ENCODE measurements at regions not wholly inside any gene's neighbourhood (a gene's known extent, or its start where the extent isn't known, plus 50 kb on each side); places are given as distances from the start of the nearest gene placed in this dataset.

DNA sequence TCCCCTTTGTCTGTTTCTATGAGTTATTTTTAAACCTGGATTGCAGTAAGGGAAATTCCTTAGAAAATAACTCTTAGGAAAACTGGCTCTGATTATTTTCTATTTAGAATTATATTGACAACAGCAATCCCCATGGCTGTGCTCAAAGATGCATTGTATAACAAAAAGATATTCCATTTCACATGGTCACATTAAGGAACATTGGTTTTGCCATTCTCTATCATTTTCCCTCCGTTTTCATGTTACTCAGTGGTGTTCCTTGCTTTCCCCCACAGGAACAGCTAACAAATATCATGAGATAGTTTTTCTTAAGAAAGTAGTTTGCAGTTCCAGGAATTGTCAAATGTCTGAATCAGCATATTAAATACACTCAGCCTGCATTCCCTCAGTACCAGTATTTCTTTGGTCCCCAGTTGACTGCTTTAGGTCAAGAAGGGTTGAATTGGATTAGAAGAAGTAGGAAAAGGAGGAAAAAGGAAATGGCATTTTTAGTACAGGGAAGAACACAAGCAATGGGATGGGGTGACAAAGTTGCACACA is 436.7 kb downstream of the TNS3 start:
- no peak for DNase-seq

DNA sequence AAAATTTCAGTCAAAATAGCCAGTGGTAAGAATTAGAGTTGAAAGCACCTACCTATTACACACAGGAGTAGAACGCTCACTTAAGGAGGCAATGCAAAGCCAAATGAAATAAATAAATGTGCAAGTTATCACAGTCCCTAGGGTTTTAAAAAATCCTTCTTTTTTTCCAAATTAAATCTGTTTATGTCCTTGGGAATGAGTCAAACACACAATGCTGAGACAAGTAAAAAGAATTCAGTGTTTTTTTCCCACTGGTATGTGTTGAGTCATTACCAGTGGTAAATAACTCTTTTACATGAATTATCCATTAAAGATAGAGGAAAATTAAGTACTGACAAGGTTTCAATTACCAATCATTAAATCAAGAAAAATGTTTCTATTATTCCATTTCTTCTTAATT is 438.6 kb downstream of the TNS3 start:
- DNase-seq = no peak

DNA sequence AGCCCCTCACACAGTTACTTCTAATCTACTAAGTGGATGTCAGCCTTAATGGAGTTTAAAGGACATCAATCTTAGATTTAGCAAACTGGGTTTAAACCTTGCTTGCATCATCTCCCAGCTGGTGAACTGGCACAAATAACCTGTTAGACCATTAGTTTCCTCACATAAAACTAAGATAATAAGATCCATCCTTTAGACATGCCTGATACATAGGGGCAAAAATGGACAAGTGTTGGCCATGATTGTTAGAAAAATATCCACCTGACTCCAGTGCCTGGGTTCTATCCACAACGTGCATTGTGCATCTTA is 439.1 kb downstream of the TNS3 start:
- no peak for DNase-seq

DNA sequence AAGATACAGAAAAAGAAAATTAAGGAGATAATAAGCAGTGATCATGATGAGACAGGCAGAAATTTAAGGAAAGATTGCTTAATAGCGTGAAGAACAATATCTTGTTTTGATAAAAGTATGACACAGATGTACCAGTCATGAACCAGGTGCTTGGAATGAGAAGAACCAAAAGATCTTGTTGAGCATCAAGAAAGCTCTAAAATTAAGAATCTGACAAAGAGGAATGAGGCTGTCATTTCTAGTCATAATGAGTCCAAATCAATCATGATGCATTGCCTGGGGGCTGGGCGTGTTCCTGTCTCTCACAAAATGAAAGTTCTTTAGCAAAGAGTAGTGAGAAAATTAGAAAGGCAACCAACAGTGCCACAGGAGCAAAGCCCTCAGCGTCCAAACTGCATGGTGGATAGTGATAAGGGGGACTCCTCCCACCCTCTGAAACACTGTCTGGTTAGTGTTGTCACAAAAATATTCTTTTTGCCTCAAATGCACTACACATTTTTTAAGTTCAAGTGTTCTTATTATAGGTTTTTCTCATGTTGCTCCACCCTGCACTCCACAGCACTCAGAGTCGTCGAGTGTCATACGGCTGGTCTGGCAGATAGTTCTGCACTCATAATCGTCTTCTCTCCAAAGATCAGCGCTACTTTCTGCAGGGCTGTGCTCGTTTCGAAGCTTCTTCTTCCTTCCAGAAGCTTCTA is 439.6 kb downstream of the TNS3 start:
- no peak for DNase-seq

DNA sequence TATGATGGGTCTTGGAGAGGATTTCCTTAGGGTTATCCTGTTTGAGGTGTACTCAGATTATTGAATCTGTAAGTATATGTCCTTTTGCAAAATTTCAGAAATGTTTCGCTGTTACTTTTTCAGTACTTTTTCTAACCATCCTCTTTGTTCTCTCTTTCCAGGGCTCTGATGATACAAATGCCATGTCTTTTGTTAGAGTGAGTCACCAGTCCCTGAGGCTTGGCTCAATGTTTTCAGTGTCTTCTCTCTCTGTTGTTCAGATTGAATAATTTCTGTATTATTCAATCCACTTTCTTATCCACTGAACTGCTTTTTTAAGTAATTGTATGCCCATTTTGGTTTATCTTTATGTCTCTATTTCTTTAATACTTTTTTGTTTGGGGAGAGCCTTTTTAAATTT is 449.4 kb downstream of the TNS3 start:
- no peak for DNase-seq

DNA sequence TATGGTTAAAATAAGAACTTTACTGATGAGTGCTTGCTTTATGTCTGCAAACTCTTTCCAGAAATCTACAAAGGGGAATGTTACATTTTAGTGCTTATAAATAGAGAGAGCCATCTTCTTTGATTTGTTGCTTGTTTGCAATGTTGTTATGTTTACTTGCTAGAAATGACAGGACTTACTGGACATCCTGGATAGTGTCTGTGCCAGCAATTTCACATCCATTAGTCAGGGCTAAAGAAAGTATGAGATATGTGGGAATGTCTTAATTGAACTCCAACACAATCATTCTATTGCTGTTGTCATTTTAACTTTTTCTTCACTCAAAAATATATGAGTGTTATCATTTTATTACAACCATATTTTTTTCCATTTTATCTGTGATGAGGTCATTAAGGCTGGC is 453.2 kb downstream of the TNS3 start:
- no peak for DNase-seq

DNA sequence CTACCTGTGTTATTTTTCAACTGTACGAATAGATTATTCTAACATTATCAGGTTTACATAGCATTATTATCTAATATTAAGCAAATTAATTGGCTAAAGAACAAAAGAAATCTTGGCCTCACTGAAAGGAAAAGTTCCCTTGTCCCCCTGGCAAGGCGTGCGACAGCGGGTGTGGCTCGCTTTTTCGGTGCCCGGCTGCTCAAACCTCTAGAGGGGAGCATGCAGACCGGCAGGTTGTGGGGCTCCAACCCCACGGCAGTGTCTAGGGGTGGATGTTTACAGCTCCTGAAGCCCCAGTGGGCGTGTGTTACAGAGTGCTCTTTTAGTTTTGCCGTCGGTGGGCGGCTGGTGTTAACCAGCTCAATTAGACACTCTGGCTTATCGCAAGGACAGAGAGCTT is 456.4 kb downstream of the TNS3 start:
- DNase-seq = no peak

DNA sequence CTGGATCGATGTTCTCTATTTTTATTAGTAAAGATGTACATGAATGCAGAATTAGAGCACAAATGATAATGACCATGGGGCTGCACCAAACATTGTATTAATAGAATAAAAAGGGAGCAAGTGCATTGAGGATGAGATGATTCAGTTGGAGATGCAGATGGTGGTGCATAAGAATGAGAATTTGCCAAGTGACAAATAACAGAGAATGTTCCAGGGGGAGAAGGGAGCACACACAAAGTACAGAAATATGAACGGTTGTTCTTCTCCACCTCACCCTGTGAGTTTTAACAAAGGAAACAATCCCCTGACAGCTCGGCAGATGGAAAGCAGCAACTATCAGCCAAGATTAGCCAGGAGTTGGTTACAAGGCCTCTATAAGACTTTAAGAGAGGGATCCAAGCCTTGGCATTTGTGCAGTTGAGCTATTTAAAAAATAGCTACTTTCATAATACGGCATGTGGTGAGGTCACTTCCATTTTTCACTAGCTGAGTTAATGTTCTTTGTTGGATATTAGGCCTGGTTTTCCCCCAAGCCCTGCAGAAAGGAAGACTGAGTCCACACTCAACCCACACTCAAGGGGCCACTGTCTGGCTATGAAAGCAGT is 462.5 kb downstream of the TNS3 start:
- no peak for DNase-seq

DNA sequence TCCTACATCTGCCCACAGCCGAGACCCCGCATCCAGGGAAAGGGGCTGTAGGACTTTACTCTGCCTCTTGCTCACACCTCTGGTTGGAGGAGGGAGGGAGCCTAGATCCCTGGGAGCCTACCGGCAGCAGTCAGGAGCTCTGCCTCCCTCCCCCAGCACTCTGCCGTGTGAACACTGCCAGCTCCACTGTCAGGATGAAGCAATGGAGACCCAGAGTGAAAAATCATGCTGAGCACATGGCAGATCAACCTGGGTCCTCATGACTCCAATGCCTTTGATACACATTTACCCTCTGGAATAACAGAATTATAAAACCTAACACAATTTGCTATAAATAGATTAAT is 477.7 kb downstream of the TNS3 start:
- no peak for DNase-seq

DNA sequence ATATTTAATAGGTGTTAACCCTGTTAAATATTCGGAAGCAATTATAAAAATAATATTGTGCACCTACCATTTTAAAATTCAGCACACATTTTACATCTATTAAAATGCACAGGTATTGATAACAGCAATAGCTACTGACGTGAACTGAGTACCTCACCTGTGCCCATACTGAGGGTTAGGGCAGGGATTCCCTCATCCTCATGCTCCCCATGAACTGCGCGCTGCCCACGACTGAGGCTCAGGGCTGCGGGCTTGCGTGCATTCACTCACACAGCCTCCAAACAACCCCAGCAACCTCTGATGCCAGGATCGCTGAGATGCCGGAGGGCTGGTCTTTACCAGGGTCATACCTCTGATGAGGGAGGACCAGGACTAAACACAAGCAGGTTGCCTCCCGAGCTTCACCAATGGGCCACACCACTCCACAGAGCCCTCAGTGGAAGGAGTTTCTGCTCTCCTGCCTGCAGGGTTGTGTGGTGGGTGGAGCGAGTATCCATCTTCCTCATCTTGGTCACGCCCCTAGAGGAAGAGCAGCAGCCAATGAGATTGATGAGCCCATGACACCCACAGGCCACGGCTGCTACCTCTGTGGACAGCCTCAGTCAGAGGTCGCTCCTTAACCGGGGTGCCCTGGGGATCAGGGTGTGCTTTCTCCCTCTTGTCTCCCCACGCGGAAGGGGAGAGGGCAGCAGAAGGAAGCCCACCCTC is 478.3 kb downstream of the TNS3 start:
- DNase-seq = no peak

DNA sequence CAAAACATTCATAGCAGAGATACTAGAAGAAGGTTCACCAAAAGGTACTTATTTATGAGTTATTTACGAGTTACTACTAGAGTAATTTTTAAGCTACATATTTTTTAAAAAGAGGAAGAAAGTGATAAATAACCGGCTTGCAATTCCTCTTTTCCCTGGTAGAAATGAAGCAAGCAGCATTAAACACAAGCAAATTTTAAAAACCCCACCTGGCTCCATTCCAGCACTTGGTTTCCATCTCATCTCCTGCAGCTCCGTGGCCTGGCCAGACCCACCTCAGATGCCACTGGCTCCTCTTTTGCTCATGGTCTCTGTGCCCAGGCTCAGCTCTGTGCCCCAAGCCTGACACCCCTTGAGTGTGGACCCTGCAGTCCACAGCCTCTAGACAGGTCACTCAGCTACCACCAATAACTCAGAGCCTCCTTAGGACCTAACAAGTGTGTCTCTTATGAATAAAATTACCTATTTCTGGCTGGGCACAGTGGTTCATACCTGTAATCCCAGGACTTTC is 479.5 kb downstream of the TNS3 start:
- no peak for DNase-seq

DNA sequence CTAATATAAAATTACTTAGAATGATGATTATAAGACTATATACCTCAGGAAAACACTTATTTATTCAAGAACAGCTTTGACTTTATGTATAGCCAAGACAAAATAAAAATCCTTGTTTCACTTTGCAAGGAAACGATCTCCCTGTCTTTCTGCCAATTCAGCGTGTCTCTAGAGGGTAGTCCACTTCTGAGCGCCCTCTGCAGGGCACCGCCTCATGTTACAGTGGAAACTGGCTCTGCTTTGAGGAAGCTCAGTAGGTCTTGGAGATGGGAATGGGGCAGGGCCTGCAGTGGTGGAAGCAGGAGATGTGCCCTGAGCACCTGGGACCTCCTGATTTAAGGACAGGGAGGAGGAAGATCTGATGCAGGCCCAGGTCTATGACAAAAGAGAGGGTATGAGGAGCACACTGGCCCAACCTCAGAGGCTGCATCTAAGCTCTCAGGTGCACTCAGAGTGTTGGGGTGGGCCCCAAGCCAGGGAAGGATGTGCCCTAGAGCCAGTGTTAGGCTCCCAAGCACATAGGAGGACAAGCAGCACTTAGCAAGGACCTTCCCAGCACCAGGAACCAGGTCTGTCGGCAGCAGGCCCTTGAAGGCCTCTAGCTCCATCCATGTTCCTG is 481.0 kb downstream of the TNS3 start:
- DNase-seq = peak in 1 of 2 donors; percentile 12

DNA sequence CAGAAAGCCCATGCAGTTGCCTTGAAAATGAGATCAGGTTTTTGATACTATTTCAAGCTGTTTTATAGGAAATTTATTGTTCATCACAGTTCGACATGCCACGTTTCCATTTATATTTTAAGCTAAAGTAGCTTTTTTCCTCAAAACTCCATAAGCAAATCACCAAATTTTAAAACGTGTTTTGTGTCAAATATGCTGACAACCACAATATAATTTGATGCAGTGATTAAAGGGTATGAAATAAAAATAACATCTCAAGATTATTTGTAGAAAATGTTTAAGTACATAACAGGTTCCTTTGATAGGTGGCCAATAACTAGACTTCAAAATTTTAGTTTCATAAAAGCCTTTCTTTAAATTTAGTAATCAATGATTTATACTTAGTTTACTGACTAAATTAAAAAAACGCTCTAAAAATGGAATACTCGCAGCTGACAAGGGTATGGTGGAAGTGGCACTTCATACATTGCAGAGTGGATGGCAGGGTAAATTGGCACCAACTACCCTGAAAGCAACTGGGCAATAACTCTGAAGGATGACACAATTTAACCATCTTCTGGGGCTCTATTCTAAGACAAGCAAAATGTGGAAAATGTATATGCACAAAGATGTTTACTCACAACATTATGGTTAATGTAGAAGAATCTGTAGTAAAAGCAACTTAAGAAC is 481.6 kb downstream of the TNS3 start:
- DNase-seq = no peak

DNA sequence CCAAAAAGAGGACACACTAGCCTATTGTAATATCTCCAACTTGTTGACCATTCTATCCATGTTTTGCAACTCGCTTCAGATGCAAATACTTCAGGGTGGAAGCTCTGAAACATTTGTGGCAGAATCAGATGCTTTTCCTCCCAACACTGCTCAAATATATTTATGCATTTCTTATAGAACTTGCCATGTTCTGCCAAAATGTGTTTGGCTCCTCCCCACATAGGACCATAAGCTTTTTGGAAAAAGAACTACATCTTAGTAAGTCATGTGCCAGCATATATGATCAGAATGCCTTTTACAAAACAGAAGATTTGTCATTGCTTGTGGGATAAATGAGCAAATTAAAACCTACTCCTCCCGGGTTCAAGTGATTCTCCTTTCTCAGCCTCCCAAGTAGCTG is 484.5 kb downstream of the TNS3 start:
- DNase-seq = no peak

DNA sequence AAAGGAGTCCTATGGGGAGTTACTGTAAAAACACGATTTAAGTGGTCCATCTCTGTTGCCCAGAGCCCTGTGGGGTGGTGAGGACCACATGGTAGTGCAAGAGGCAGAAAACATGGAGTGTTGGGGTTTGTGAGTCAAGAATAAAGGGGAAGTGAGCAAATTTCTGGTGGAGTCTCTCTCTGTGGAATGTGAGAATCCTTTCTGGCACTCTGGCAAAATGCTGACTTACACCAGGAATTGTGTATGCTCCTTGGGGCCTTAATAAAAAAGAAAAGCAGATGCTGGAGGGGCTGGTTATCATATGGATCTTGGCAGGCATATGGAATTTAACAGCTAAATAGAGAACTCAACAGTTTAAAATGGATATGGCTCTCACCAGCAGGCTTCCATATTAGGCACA is 486.0 kb downstream of the TNS3 start:
- DNase-seq = no peak

DNA sequence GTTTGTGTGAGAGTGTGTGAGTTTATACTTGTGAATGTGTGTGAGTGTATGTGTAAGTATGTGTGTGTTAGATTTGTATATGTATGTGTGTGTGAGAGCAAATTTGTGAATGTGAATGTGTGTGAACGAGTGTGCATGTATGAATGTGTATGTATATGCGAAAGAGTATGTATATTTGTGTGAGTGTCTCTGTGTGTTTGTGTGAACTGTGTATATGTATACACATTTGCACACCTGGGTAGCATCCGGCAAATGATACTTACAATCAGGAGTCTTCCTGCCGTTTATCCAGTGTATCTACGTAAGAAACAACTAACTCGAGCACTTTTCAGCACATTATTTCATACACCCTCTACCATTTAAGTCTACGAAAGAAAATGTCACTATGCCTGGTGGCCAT is 487.4 kb downstream of the TNS3 start:
- no peak for DNase-seq

DNA sequence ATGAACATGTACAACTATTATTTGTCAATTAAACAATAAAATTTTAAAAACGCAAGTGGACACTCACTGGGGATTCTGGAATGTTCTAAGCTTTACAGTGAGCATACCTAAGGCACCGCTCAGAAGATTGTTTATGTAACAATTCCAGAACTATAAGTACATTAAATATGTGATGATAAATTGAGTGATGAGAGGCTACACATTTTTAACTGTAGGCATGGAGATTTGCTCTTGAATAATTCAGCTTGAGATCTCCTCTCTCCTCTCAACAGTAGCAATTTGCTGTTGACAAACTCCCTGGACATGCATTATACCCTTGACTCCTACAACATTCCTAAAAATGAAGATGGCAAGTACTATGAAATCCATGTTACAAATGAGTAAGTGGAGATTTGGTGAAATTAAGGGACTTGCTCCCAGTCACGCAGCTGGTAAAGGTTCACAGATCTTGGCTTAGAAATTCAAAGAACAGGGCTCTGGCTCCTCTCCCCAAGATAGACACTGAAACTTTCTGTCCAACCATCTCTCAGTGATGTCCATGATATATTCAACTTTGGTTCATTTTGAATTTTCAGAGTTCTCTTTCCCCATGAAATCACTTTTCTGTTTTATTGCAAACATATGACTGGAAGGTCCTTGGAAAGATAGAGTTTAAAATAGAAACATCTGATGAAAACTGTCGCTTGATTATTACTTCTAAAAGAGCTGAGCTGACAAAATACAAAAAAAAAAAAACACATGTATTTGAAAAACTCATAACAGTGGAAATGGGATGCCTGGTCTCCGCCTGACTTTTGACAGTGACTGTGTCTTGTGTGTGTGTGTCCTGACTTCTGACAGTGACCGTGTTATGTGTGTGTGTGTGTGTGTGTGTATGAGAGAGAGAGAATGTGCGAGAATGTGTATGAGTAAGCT is 488.3 kb downstream of the TNS3 start:
- DNase-seq = no peak

DNA sequence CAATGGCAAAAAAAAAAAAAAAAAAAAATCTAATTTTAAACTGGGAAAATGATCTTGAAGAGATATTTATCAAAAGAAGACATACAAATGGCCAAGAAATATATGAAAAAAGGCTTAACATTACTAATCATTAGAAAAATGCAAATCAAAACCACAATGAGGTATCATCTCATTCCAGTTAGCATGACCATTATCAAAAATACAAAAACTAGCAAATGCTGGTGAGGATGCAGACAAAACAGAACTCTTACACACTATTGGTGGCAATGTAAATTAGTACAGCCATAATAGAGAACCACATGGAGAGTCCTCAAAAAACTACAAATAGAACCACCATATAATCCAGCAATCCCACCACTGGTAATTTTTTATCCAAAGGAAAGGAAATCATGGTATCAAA is 489.6 kb downstream of the TNS3 start:
- no peak for DNase-seq

DNA sequence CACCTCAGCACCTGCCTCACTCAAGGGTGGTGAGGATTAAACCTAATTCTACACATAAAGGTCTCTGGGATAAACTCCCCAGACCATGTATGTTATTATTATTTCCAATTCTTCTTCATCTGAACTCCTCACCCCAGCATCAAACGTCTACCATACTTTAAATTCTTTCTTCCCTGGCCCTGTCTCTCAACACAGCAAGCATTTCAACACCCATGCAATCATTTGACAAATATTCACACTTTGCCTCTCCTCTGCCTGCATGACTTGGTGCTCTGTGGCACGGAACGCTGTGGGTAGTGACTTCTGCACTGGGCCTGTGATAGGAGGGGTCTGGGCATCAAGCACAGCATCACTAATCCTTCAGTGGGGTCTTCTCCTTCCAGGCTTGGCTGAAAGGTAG is 490.8 kb downstream of the TNS3 start:
- DNase-seq = no peak

DNA sequence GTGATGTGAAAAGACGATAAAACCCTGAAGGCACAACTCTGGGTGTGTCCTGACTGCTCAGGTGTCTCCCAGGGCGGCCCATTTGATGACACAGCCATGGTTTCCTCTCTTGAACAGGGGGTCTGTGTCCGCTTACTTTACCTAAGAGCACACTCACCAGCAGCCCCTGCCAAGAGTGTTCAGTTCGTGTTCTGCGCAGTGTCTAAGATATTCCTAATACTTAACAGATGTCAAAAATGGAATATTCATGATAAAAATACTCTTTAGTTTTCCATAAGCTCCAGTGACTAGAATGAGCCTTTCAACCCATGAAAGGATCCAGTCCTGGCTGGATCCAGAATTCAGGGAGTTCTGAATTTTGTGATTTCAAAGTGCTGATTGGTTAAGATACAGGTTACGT is 492.4 kb downstream of the TNS3 start:
- no peak for DNase-seq

DNA sequence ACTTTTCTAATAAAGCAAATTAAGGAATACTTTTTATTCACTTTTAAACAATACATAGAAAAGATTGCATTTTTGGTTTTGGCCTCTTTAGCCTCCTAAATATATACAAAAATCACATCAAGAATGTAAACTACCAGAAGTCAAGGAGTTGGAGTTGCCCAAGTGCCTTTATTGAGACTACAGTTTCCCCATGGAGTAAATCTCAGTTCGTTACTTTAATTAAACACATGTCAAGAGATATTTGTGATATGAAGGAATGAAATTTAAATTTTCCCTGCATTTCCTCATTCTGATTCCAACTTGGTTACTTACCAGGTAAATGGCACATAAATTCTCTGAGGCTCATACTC is 492.9 kb downstream of the TNS3 start:
- DNase-seq = no peak
